HG03378 (cell line): ENCODE measurements at regions not wholly inside any gene's neighbourhood (a gene's known extent, or its start where the extent isn't known, plus 50 kb on each side); places are given as distances from the start of the nearest gene placed in this dataset.
"Not testable (repeated sequence)": the region's sequence is repeated elsewhere in the genome, so short reads cannot be mapped to it uniquely, and the experiment has no call there.

Experiments used
- ATAC-seq: cut with Tn5 transposase; IDR thresholded peaks from one replicate; pipeline ENCODE4 v1.9.1; 2021; ENCODE audit warnings: mild to moderate bottlenecking, moderate library complexity; ENCODE audit not compliant: unreplicated experiment

- ATAC-seq, result no peak
Observed at GRCh38 chr1:103469801-103470200, 55.7 kb upstream of the RNPC3 start.

GRCh38 chr1:103467100-103467499 lies 58.4 kb upstream of the RNPC3 start:
- ATAC-seq, result no peak

- peak; percentile 69 for ATAC-seq
Observed at GRCh38 chr1:103461161-103462105, 64.1 kb upstream of the RNPC3 start.

GRCh38 chr1:103460511-103460910 lies 65.0 kb upstream of the RNPC3 start:
- no peak for ATAC-seq

- no peak for ATAC-seq
Observed at GRCh38 chr1:103459346-103459745, 66.2 kb upstream of the RNPC3 start.

GRCh38 chr1:103457886-103458455 lies 67.5 kb upstream of the RNPC3 start:
- ATAC-seq, result no peak

GRCh38 chr1:103448560-103448959 lies 76.9 kb upstream of the RNPC3 start:
- ATAC-seq, result no peak

GRCh38 chr1:103447471-103447870 lies 78.0 kb upstream of the RNPC3 start:
- no peak for ATAC-seq

- ATAC-seq, result no peak
Observed at GRCh38 chr1:103441342-103441741, 84.2 kb upstream of the RNPC3 start.

GRCh38 chr1:103436568-103437100 lies 88.9 kb upstream of the RNPC3 start:
- ATAC-seq, result not testable (repeated sequence)

- ATAC-seq, result no peak
Observed at GRCh38 chr1:103435443-103435842, 90.1 kb upstream of the RNPC3 start.

GRCh38 chr1:103424650-103425049 lies 100.8 kb upstream of the RNPC3 start:
- ATAC-seq, result no peak

GRCh38 chr1:103416681-103417286 lies 108.7 kb upstream of the RNPC3 start:
- no peak for ATAC-seq

- no peak for ATAC-seq
Observed at GRCh38 chr1:103387898-103388297, 137.6 kb upstream of the RNPC3 start.

- no peak for ATAC-seq
Observed at GRCh38 chr1:103373991-103374390, 151.5 kb upstream of the RNPC3 start.

- ATAC-seq, result no peak
Observed at GRCh38 chr1:103372866-103373265, 152.6 kb upstream of the RNPC3 start.

- ATAC-seq, result no peak
Observed at GRCh38 chr1:103371234-103371633, 154.3 kb upstream of the RNPC3 start.

- no peak for ATAC-seq
Observed at GRCh38 chr1:103367186-103367585, 158.3 kb upstream of the RNPC3 start.

- ATAC-seq, result no peak
Observed at GRCh38 chr1:103365860-103366569, 159.5 kb upstream of the RNPC3 start.

- no peak for ATAC-seq
Observed at GRCh38 chr1:103363008-103363365, 162.5 kb upstream of the RNPC3 start.

GRCh38 chr1:103362348-103363007 lies 163.0 kb upstream of the RNPC3 start:
- ATAC-seq, result no peak
